SU-DHL-6 (cell line): ENCODE measurements at regions not wholly inside any gene's neighbourhood (a gene's known extent, or its start where the extent isn't known, plus 50 kb on each side); places are given as distances from the start of the nearest gene placed in this dataset.

Experiments used
- H2AFZ ChIP-seq: fragments of 200-600 bp; sonication (generic); 2 replicates; pipeline ENCODE4 v1.6.1; 2014; ENCODE audit warnings: low read depth, mild to moderate bottlenecking, moderate library complexity, mixed read lengths, antibody characterized with exemption, low read length; ENCODE audit not compliant: severe bottlenecking
- H3F3A ChIP-seq: fragments of 200-600 bp; shearing (Covaris generic); 2 replicates; pipeline ENCODE4 v1.6.0; 2016; ENCODE audit warnings: antibody characterized with exemption, mild to moderate bottlenecking; ENCODE audit not compliant: insufficient read depth
- H3K27ac ChIP-seq: fragments of 200-600 bp; sonication (generic); 2 replicates; pipeline ENCODE4 v1.5.1; 2016; ENCODE audit warnings: low read depth, mild to moderate bottlenecking, low read length, moderate library complexity, mixed read lengths
- H3K27me3 ChIP-seq: fragments of 200-600 bp; sonication (generic), shearing (Covaris generic); 2 replicates; pipeline ENCODE4 v1.6.0; 2014; ENCODE audit warnings: mild to moderate bottlenecking, low read length
- H3K36me3 ChIP-seq: fragments of 200-600 bp; sonication (generic); 2 replicates; pipeline ENCODE4 v1.6.1; 2014; ENCODE audit warnings: mild to moderate bottlenecking, low read length, mixed read lengths
- H3K4me2 ChIP-seq: fragments of 300-600, 200-600 bp; shearing (Covaris generic), sonication (generic); 2 replicates; pipeline ENCODE4 v1.6.0; 2014; ENCODE audit warnings: low read length, low read depth, mild to moderate bottlenecking; ENCODE audit not compliant: poor library complexity, severe bottlenecking
- H3K4me3 ChIP-seq: fragments of 200-600 bp; sonication (generic); 2 replicates; pipeline ENCODE4 v1.5.1; 2014; ENCODE audit warnings: antibody characterized with exemption, low read length, mild to moderate bottlenecking, mixed read lengths; ENCODE audit not compliant: insufficient read depth, poor library complexity, severe bottlenecking
- H3K79me2 ChIP-seq: fragments of 200-600 bp; sonication (generic); 2 replicates; pipeline ENCODE4 v1.6.1; 2014; ENCODE audit warnings: mild to moderate bottlenecking, low read length, moderate library complexity; ENCODE audit not compliant: insufficient read depth
- H3K9ac ChIP-seq: fragments of 200-600 bp; sonication (generic); 2 replicates; pipeline ENCODE4 v1.7.0; 2014; ENCODE audit warnings: mild to moderate bottlenecking, low read length
- H3K9me2 ChIP-seq: fragments of 200-600 bp; sonication (generic); replicated peaks from 2 replicates; pipeline ENCODE4 v1.6.1; 2014; ENCODE audit warnings: low read length; ENCODE audit not compliant: insufficient read depth
- H3K9me3 ChIP-seq: fragments of 200-600 bp; sonication (generic); 2 replicates; pipeline ENCODE4 v1.6.1; 2014; ENCODE audit warnings: low read length, mixed read lengths; ENCODE audit not compliant: insufficient read depth
- H4K20me1 ChIP-seq: fragments of 200-600 bp; sonication (generic); 2 replicates; pipeline ENCODE4 v1.6.1; 2014; ENCODE audit warnings: low read depth, mild to moderate bottlenecking, antibody characterized with exemption, low read length, moderate library complexity, mixed read lengths
- CTCF ChIP-seq: fragments of 200-600 bp; sonication (generic); IDR thresholded peaks from one replicate; pipeline ENCODE4 v1.5.1; 2017; ENCODE audit warnings: antibody characterized with exemption, mild to moderate bottlenecking, low read length, moderate library complexity; ENCODE audit not compliant: insufficient read depth, poor library complexity, severe bottlenecking
- EZH2phosphoT487 ChIP-seq: fragments of 200-600 bp; sonication (generic), shearing (Covaris generic); conservative IDR thresholded peaks from 2 replicates; pipeline ENCODE4 v1.6.1; 2018; ENCODE audit warnings: mild to moderate bottlenecking, antibody characterized with exemption, low read length, moderate library complexity, mixed read lengths

DNA sequence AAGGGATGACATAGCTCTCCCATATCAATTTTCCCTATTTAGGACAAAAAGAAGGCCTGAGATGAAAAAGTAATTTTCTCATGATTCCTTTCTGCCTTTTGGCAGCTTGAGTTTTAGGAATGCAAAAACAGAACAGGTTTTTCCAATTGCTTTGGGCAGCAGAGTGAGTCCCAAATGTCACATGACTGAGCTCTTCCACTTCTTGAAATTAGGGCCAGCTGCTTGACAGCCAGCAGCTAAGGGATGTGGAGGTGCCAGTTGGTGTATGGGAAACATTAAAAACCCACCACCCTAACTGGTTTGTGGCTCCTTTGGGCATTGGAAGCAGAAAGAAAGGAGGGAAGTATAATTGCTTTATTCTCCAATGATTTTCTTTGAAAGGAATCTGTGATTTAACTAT, 133.8 kb upstream of the FAM20A start:
- no peaks in the 10 kb centered on the region for H3K79me2 ChIP-seq
- H2AFZ ChIP-seq: no peak overlapping the region
- H3K27ac ChIP-seq: no peak overlapping the region
- H4K20me1 ChIP-seq: no peaks in the 10 kb centered on the region
- no peaks in the 10 kb centered on the region for H3F3A ChIP-seq
- TF ChIP-seq CTCF (no peak), EZH2phosphoT487 (no peak)
- H3K9me3 ChIP-seq: peaks cover 10% of the 10 kb centered on the region; the same call in 1 of the 2 replicates
- no peak overlapping the region for H3K9ac ChIP-seq
- no peak overlapping the region for H3K4me2 ChIP-seq
- no peaks in the 10 kb centered on the region for H3K36me3 ChIP-seq
- H3K27me3 ChIP-seq: no peaks in the 10 kb centered on the region
- H3K4me3 ChIP-seq: no peak overlapping the region
- H3K9me2 ChIP-seq: no peaks in the 10 kb centered on the region

GRCh38 chr17:68734187-68734900, 133.2 kb upstream of the FAM20A start:
- Histone ChIP-seq H3K9me2 (no peaks in the 10 kb centered on the region), H3K27ac (no peak overlapping the region), H3F3A (no peaks in the 10 kb centered on the region), H3K79me2 (no peaks in the 10 kb centered on the region), H3K9me3 (peaks cover 10% of the 10 kb centered on the region; the same call in 1 of the 2 replicates), H2AFZ (no peak overlapping the region), H4K20me1 (no peaks in the 10 kb centered on the region), H3K27me3 (no peaks in the 10 kb centered on the region), H3K4me3 (no peak overlapping the region), H3K4me2 (no peak overlapping the region), H3K9ac (no peak overlapping the region), H3K36me3 (no peaks in the 10 kb centered on the region)
- no peak for TF ChIP-seq EZH2phosphoT487
- TF ChIP-seq CTCF: no peak

DNA sequence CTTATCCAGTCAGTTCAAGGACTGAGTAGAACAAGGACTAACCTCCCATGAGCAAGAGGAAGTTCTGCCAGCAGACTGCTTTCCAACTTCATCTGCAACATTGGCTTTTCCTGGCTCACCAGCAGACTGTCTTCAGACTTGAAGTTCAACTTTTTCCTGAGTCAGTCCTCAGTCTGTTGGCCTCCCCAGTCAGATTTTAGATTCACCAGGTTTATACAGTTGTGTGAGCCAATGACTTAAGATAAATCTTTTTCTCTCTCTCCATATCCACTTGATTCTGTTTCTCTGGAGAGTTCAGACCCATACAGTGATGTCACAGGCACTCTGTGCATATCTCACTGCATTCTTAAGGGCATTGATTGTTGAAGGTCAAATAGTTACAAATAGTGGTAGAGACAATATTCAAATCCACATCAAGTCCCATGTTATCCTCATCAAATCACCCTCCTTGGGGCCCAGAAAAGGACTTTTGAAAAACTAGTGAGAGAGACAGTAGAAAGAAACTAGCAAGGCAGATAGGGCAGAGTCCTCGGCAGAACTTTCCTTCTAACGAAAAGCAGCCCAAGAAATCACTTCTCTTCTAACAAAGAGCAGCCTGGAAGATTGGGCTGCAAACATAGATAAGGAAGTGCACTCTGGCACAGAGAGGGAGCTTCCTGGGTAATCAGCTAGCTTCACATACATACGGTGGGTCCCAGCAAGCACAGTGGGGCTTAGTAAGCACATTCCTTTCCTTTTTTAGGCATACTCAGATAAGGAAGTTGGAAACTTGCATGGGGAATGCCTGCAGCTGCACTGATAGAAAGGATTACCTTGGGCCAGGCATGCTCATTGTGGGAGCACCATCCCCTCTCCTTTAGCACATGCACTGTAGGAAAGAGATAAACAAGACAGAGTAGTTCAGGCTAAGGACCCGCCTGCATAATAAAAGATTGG, 132.3 kb upstream of the FAM20A start:
- Histone ChIP-seq H3K27ac (no peak overlapping the region), H3K79me2 (no peaks in the 10 kb centered on the region), H3K27me3 (no peaks in the 10 kb centered on the region), H3K9me2 (no peaks in the 10 kb centered on the region), H3K4me2 (no peak overlapping the region), H3F3A (no peaks in the 10 kb centered on the region), H3K36me3 (no peaks in the 10 kb centered on the region), H3K4me3 (no peak overlapping the region), H3K9ac (no peak overlapping the region), H4K20me1 (no peaks in the 10 kb centered on the region), H3K9me3 (peaks cover 10% of the 10 kb centered on the region; the same call in 1 of the 2 replicates), H2AFZ (no peak overlapping the region)
- TF ChIP-seq CTCF (no peak), EZH2phosphoT487 (no peak)
